HL-60 (cell line): ENCODE measurements at regions not wholly inside any gene's neighbourhood (a gene's known extent, or its start where the extent isn't known, plus 50 kb on each side); places are given as distances from the start of the nearest gene placed in this dataset.

ENCODE experiments used
- CTCF ChIP-seq: IDR thresholded peaks from one replicate; pipeline ENCODE4 v1.5.1; 2011; ENCODE audit warnings: low read length, control low read depth, inconsistent platforms; ENCODE audit not compliant: insufficient read depth
- GABPA ChIP-seq: IDR thresholded peaks from 2 replicates; pipeline ENCODE4 v1.6.1; 2012; ENCODE audit warnings: low read depth
- POLR2AphosphoS5 ChIP-seq: IDR thresholded peaks from 2 replicates; pipeline ENCODE4 v1.6.1; 2012; ENCODE audit warnings: low read depth
- REST ChIP-seq: IDR thresholded peaks from 2 replicates; pipeline ENCODE4 v1.6.1; 2012; ENCODE audit warnings: low read depth; ENCODE audit not compliant: insufficient replicate concordance
- SPI1 ChIP-seq: IDR thresholded peaks from 2 replicates; pipeline ENCODE4 v1.6.1; 2012; ENCODE audit warnings: low read depth, mild to moderate bottlenecking, borderline replicate concordance

DNA sequence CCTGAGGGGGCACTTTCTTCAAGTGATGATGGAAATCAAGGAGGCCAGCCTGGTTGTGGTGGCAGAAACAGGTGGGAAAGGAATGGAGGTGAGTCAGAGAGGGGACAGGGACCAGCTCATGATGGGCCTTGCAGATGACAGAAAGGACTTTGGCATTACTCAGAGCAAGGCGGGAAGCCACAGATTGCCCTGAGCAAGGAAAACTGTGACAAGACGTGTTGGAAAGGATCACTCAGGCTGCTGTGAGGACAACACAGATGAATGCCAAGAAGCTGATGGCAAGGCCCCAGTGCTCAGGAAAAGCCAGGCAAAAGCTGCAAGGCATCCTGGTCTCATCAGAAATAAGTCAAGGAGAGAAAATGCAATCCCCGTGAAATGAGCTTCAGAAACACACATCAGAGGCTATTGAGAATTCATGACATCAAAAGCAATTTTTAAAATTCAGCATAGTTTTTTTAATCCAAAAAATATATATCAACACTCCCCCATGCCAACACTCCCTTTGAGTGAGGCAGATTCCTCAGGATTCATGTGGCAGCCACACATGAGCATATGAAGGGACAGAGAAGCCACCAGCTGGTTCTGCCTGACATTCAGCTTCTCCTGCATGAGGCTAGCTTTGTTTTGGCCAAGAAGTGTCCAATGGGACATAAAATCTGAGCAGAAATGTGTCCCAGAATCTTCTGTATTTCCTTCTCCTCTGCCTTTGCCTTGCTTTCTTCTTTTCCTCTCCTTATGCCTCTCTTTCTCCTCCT lies 244.5 kb upstream of the MYO3A start:
- TF ChIP-seq CTCF = no peak
- TF ChIP-seq POLR2AphosphoS5 = no peak
- no peak for TF ChIP-seq REST
- TF ChIP-seq GABPA = no peak
- TF ChIP-seq SPI1 = no peak
